ENCODE measurements at regions not wholly inside any gene's neighbourhood (a gene's known extent, or its start where the extent isn't known, plus 50 kb on each side); places are given as distances from the start of the nearest gene placed in this dataset.

DNA sequence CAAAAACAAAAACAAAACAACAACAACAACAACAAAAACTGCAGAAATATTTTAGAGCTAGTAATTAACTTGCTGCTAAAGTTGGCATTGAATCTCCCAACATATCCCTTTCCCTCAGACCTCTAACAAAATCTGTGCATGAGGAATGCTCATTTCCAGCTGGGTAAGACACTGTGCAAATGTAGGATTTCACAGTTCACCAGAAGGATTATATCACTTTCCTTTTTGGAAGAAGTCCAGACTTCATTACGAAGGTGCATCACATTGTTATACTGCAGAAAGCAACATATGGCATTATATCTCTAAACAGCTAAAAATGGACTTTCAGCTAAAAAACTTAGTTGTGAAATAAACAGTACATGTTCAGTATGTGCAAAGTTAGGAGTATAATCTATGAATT is 341.8 kb downstream of the FSCB start:
- no peak overlapping the region for H3K4me2 ChIP-seq (replicated peaks; ENCODE audit: low read depth, low read length, poor library complexity, severe bottlenecking)
- no peak overlapping the region for H3K9ac ChIP-seq (ENCODE audit: low read length)
- H3K4me3 ChIP-seq (ENCODE audit: control extremely low read depth in 1 of 5, extremely low read depth in 1 of 5, insufficient read depth in 1 of 5, low read depth in 2 of 5, low read length in 4 of 5): no peak overlapping the region
- no peaks in the 10 kb centered on the region for H4K20me1 ChIP-seq (ENCODE audit: control insufficient read depth, insufficient read depth, low read length, poor library complexity, severe bottlenecking)
- H3K27me3 ChIP-seq (replicated peaks in 1 of 4; ENCODE audit: control extremely low read depth in 1 of 4, control insufficient read depth in 3 of 4, insufficient read depth in 4 of 4, low read length in 3 of 4): no peaks in the 10 kb centered on the region
- H3K4me1 ChIP-seq (ENCODE audit: control insufficient read depth in 2 of 2, insufficient read depth in 2 of 2, low read length in 2 of 2): no peaks in the 10 kb centered on the region
- H3K36me3 ChIP-seq (replicated peaks in 1 of 2; ENCODE audit: control extremely low read depth in 1 of 2, control insufficient read depth in 1 of 2, extremely low read depth in 1 of 2, insufficient read depth in 2 of 2, low read length in 1 of 2): no peaks in the 10 kb centered on the region
- H3K4me3 Mint-ChIP-seq: no peak overlapping the region
- no peak for TF ChIP-seq EZH2 (IDR thresholded peaks at IDR 0.05; ENCODE audit: borderline replicate concordance, insufficient read depth, low read depth, low read length, poor library complexity, severe bottlenecking)
- TF ChIP-seq, protein P1, sequence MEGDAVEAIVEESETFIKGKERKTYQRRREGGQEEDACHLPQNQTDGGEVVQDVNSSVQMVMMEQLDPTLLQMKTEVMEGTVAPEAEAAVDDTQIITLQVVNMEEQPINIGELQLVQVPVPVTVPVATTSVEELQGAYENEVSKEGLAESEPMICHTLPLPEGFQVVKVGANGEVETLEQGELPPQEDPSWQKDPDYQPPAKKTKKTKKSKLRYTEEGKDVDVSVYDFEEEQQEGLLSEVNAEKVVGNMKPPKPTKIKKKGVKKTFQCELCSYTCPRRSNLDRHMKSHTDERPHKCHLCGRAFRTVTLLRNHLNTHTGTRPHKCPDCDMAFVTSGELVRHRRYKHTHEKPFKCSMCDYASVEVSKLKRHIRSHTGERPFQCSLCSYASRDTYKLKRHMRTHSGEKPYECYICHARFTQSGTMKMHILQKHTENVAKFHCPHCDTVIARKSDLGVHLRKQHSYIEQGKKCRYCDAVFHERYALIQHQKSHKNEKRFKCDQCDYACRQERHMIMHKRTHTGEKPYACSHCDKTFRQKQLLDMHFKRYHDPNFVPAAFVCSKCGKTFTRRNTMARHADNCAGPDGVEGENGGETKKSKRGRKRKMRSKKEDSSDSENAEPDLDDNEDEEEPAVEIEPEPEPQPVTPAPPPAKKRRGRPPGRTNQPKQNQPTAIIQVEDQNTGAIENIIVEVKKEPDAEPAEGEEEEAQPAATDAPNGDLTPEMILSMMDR (IDR thresholded peaks at IDR 0.05): no peak
- H3K79me2 ChIP-seq (ENCODE audit: control insufficient read depth, insufficient read depth, low read length): no peaks in the 10 kb centered on the region
- no peak for ATAC-seq (ENCODE audit: low read depth)
- intact Hi-C loops (cut with micrococcal nuclease): no loop called here
- no peak overlapping the region for H3K27ac Mint-ChIP-seq
- DNase-seq: no peak
- no peak overlapping the region for H2AFZ ChIP-seq (ENCODE audit: insufficient read depth, low read depth, low read length, poor library complexity, severe bottlenecking)
- H3K9me3 Mint-ChIP-seq (ENCODE audit: insufficient read depth): peaks cover 4% of the 10 kb centered on the region
- POLR2A ChIA-PET: no interaction called here
- CTCF ChIA-PET: no interaction called here
- H3K9me3 ChIP-seq (ENCODE audit: control extremely low read depth in 1 of 3, control insufficient read depth in 2 of 3, insufficient read depth in 1 of 3, low read length in 2 of 3): peaks cover 0 to 6% (median 0%) of the 10 kb centered on the region in 3 donors
- no peak overlapping the region for H3K27ac ChIP-seq (ENCODE audit: low read length in 2 of 2)
- H3K27me3 Mint-ChIP-seq: no peaks in the 10 kb centered on the region
- H3K4me1 Mint-ChIP-seq: no peaks in the 10 kb centered on the region
- no CpG with 5 or more reads among the region's 1 CpG for WGBS (ENCODE audit: insufficient coverage)

DNA sequence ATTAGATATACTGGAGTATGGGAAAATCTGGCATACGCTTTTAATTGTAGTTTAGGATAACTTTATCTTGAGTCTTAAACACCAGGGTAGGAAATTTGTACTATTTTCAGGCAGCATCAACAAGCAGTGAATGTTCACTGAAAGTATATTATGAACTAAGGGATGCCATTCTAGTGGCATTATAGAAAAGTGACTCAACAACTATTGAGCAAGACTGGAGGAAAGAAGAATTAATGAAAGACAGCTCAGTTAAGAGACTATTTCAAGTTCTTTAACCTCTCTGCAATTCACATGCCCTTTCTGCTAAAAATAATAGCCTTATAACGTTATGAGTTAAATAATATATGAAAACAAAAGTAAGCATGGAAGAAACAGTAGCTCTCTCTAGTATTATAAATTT is 343.1 kb downstream of the FSCB start:
- no peaks in the 10 kb centered on the region for H4K20me1 ChIP-seq (ENCODE audit: control insufficient read depth, insufficient read depth, low read length, poor library complexity, severe bottlenecking)
- H3K79me2 ChIP-seq (ENCODE audit: control insufficient read depth, insufficient read depth, low read length): no peaks in the 10 kb centered on the region
- H3K4me2 ChIP-seq (replicated peaks; ENCODE audit: low read depth, low read length, poor library complexity, severe bottlenecking): no peak overlapping the region
- ChIA-PET CTCF (no interaction called here), POLR2A (no interaction called here)
- ATAC-seq (ENCODE audit: low read depth) (no peak), DNase-seq (no peak)
- no peak overlapping the region for H2AFZ ChIP-seq (ENCODE audit: insufficient read depth, low read depth, low read length, poor library complexity, severe bottlenecking)
- H3K9me3 ChIP-seq (ENCODE audit: control extremely low read depth in 1 of 3, control insufficient read depth in 2 of 3, insufficient read depth in 1 of 3, low read length in 2 of 3): peaks cover 0 to 6% (median 0%) of the 10 kb centered on the region in 3 donors
- WGBS (ENCODE audit: insufficient coverage): 100% methylated on average over 1 of the region's 2 CpGs
- no peak overlapping the region for H3K4me3 ChIP-seq (ENCODE audit: control extremely low read depth in 1 of 5, extremely low read depth in 1 of 5, insufficient read depth in 1 of 5, low read depth in 2 of 5, low read length in 4 of 5)
- intact Hi-C loops (cut with micrococcal nuclease): no loop called here
- Mint-ChIP-seq H3K9me3 (ENCODE audit: insufficient read depth) (peaks cover 4% of the 10 kb centered on the region), H3K27me3 (no peaks in the 10 kb centered on the region), H3K4me1 (no peaks in the 10 kb centered on the region), H3K27ac (no peak overlapping the region), H3K4me3 (no peak overlapping the region)
- H3K27me3 ChIP-seq (replicated peaks in 1 of 4; ENCODE audit: control extremely low read depth in 1 of 4, control insufficient read depth in 3 of 4, insufficient read depth in 4 of 4, low read length in 3 of 4): no peaks in the 10 kb centered on the region
- no peaks in the 10 kb centered on the region for H3K36me3 ChIP-seq (replicated peaks in 1 of 2; ENCODE audit: control extremely low read depth in 1 of 2, control insufficient read depth in 1 of 2, extremely low read depth in 1 of 2, insufficient read depth in 2 of 2, low read length in 1 of 2)
- H3K9ac ChIP-seq (ENCODE audit: low read length): no peak overlapping the region
- no peaks in the 10 kb centered on the region for H3K4me1 ChIP-seq (ENCODE audit: control insufficient read depth in 2 of 2, insufficient read depth in 2 of 2, low read length in 2 of 2)
- no peak overlapping the region for H3K27ac ChIP-seq (ENCODE audit: low read length in 2 of 2)
- no peak for TF ChIP-seq EZH2 (IDR thresholded peaks at IDR 0.05; ENCODE audit: borderline replicate concordance, insufficient read depth, low read depth, low read length, poor library complexity, severe bottlenecking)
- TF ChIP-seq, protein P1 (IDR thresholded peaks at IDR 0.05): no peak

Data from B cell (primary cell).